H1 (cell line): ENCODE measurements at regions not wholly inside any gene's neighbourhood (a gene's known extent, or its start where the extent isn't known, plus 50 kb on each side); places are given as distances from the start of the nearest gene placed in this dataset.

Source experiments
- CTCF ChIA-PET: fragments of 300-600 bp; sonication (Branson Sonifier 250); formaldehyde crosslinking; loops from one replicate; lab custom pipeline; 2021; ENCODE audit not compliant: partially characterized antibody; lab: Charles Lee
- POLR2A ChIA-PET: fragments of 300-600 bp; sonication (Branson Sonifier 250); formaldehyde crosslinking; loops from one replicate; lab custom pipeline; 2021; ENCODE audit warnings: inconsistent platforms; ENCODE audit not compliant: partially characterized antibody; lab: Charles Lee
- DNase-seq, 2 experiments: peaks; one replicate each; pipeline versions ENCODE4 v3.0.0 to v3.0.0-alpha.2; 2010 to 2022; ENCODE audit warnings: low spot score in 2 of 2, low read depth in 1 of 2, mixed read lengths in 1 of 2
- FAIRE-seq: peaks from 2 replicates; lab custom pipeline; 2011; peaks lifted over from hg19 to GRCh38; lab: Jason Lieb, UNC
- H2AFZ ChIP-seq: 2 replicates; pipeline ENCODE4 v1.8.1; 2012; ENCODE audit warnings: low read length, inconsistent platforms
- H2AK5ac ChIP-seq: 2 replicates; pipeline ENCODE4 v1.6.1; 2013; ENCODE audit warnings: low read depth, low read length
- H2BK120ac ChIP-seq: replicated peaks from 2 replicates; pipeline ENCODE3; 2013; ENCODE audit warnings: low read depth, low read length, inconsistent platforms
- H2BK12ac ChIP-seq: 2 replicates; pipeline ENCODE4 v1.6.1; 2013; ENCODE audit warnings: low read depth, low read length
- H2BK15ac ChIP-seq: 2 replicates; pipeline ENCODE4 v1.6.1; 2013; ENCODE audit warnings: low read length
- H2BK20ac ChIP-seq: 2 replicates; pipeline ENCODE4 v1.6.1; 2013; ENCODE audit warnings: low read length
- H2BK5ac ChIP-seq: 2 replicates; pipeline ENCODE4 v1.6.1; 2013; ENCODE audit warnings: low read depth, low read length
- H3K14ac ChIP-seq: 2 replicates; pipeline ENCODE4 v1.6.1; 2013; ENCODE audit warnings: inconsistent platforms; ENCODE audit not compliant: insufficient read length
- H3K18ac ChIP-seq: 2 replicates; pipeline ENCODE4 v1.6.1; 2013; ENCODE audit warnings: low read length; ENCODE audit errors: extremely low read depth
- H3K23ac ChIP-seq: 2 replicates; pipeline ENCODE4 v1.6.1; 2013; ENCODE audit warnings: inconsistent platforms; ENCODE audit not compliant: insufficient read length
- H3K23me2 ChIP-seq: 2 replicates; pipeline ENCODE4 v1.6.1; 2013; ENCODE audit warnings: low read depth, low read length
- H3K27ac ChIP-seq: 2 replicates; pipeline ENCODE4 v1.6.1; 2011; ENCODE audit warnings: low read depth, low read length, inconsistent platforms
- H3K27me3 ChIP-seq, 4 experiments: replicated peaks in 1 of 4; 1 replicate in 1 of 4; 2 replicates in 3 of 4; pipeline versions ENCODE4 v1.6.1 to v1.8.1; 2011 to 2013; ENCODE audit warnings: low read length in 3 of 4, mild to moderate bottlenecking in 3 of 4, inconsistent platforms in 2 of 4, mixed read lengths in 2 of 4, moderate library complexity in 1 of 4; ENCODE audit not compliant: control insufficient read depth in 3 of 4, insufficient read depth in 3 of 4; ENCODE audit errors: extremely low read depth in 1 of 4
- H3K36me3 ChIP-seq, 4 experiments: 2 replicates each; pipeline versions ENCODE4 v1.6.1 to v1.8.1; 2011 to 2013; ENCODE audit warnings: mild to moderate bottlenecking in 4 of 4, low read length in 3 of 4, moderate library complexity in 2 of 4, control low read depth in 1 of 4, inconsistent platforms in 1 of 4; ENCODE audit not compliant: insufficient read depth in 4 of 4, control insufficient read depth in 2 of 4
- H3K4ac ChIP-seq: replicated peaks from 2 replicates; pipeline ENCODE3; 2013; ENCODE audit warnings: low read length, low read depth, mixed read lengths, inconsistent platforms; ENCODE audit not compliant: insufficient read length
- H3K4me1 ChIP-seq, 4 experiments: replicated peaks in 1 of 4; 1 replicate in 1 of 4; 2 replicates in 3 of 4; pipeline versions ENCODE4 v1.6.1 to v1.8.1; 2011 to 2013; ENCODE audit warnings: low read length in 3 of 4, inconsistent platforms in 2 of 4, mixed read lengths in 1 of 4; ENCODE audit not compliant: insufficient read depth in 4 of 4, control insufficient read depth in 3 of 4
- H3K4me2 ChIP-seq, 2 experiments: 2 replicates each; pipeline versions ENCODE4 v1.6.1 to v1.8.1; 2011 to 2013; ENCODE audit warnings: low read depth in 2 of 2, low read length in 2 of 2, control low read depth in 1 of 2, inconsistent platforms in 1 of 2, mild to moderate bottlenecking in 1 of 2; ENCODE audit not compliant: insufficient read depth in 1 of 2
- H3K4me3 ChIP-seq, 4 experiments: fragments of 200-600, 300-600 bp in 1 of 4; sonication (generic), shearing (Covaris generic), sonication (Bioruptor Twin) in 1 of 4; 2 replicates each; pipeline versions ENCODE4 v1.5.1 to v1.8.1; 2011 to 2016; ENCODE audit warnings: low read length in 4 of 4, low read depth in 3 of 4, control low read depth in 2 of 4, inconsistent platforms in 2 of 4, mild to moderate bottlenecking in 2 of 4, mixed read lengths in 1 of 4, moderate library complexity in 1 of 4; ENCODE audit not compliant: insufficient read depth in 2 of 4; ENCODE audit errors: extremely low read depth in 1 of 4
- H3K56ac ChIP-seq: replicated peaks from 2 replicates; pipeline ENCODE3; 2013; ENCODE audit warnings: low read depth, mild to moderate bottlenecking, mixed read lengths, low read length, inconsistent platforms; ENCODE audit not compliant: insufficient read length
- H3K79me1 ChIP-seq: 2 replicates; pipeline ENCODE4 v1.6.1; 2013; ENCODE audit warnings: low read depth, low read length, control low read depth
- H3K79me2 ChIP-seq, 2 experiments: 2 replicates each; pipeline versions ENCODE4 v1.6.1 to v1.8.1; 2012 to 2013; ENCODE audit warnings: low read length in 2 of 2, mild to moderate bottlenecking in 2 of 2, inconsistent platforms in 1 of 2; ENCODE audit not compliant: insufficient read depth in 2 of 2, control insufficient read depth in 1 of 2
- H3K9ac ChIP-seq, 4 experiments: replicated peaks in 1 of 4; 1 replicate in 1 of 4; 2 replicates in 3 of 4; pipeline versions ENCODE4 v1.6.1 to v1.8.1; 2011 to 2013; ENCODE audit warnings: low read depth in 3 of 4, low read length in 3 of 4, control low read depth in 2 of 4, mild to moderate bottlenecking in 2 of 4, moderate library complexity in 2 of 4, inconsistent platforms in 1 of 4; ENCODE audit errors: extremely low read depth in 1 of 4
- H3K9me3 ChIP-seq, 2 experiments: 2 replicates each; pipeline versions ENCODE4 v1.6.1 to v1.8.1; 2012 to 2013; ENCODE audit warnings: mild to moderate bottlenecking in 2 of 2, moderate library complexity in 2 of 2, control low read depth in 1 of 2, inconsistent platforms in 1 of 2, low read depth in 1 of 2, low read length in 1 of 2, mixed read lengths in 1 of 2; ENCODE audit not compliant: insufficient read depth in 2 of 2
- H4K20me1 ChIP-seq, 2 experiments: replicated peaks in 1 of 2; 2 replicates each; pipeline versions ENCODE3 to v1.8.1; 2011 to 2013; ENCODE audit warnings: inconsistent platforms in 2 of 2, low read length in 2 of 2, mild to moderate bottlenecking in 1 of 2; ENCODE audit not compliant: insufficient read depth in 2 of 2, control insufficient read depth in 1 of 2
- H4K5ac ChIP-seq: 2 replicates; pipeline ENCODE4 v1.6.1; 2013; ENCODE audit warnings: low read length, low read depth, mixed read lengths, inconsistent platforms; ENCODE audit not compliant: insufficient read length
- H4K8ac ChIP-seq: 2 replicates; pipeline ENCODE4 v1.8.0; 2013; ENCODE audit warnings: mild to moderate bottlenecking, moderate library complexity, low read length, inconsistent platforms; ENCODE audit not compliant: insufficient read depth; ENCODE audit errors: extremely low read depth
- H4K91ac ChIP-seq: replicated peaks from 2 replicates; pipeline ENCODE3; 2013; ENCODE audit warnings: low read length, mixed read lengths, inconsistent platforms; ENCODE audit not compliant: insufficient read length
- JUN ChIP-seq: IDR thresholded peaks from 2 replicates; pipeline ENCODE4 v1.6.1; 2011; ENCODE audit warnings: low read depth, mild to moderate bottlenecking, improper control_type of control experiment, low read length
- MAFK ChIP-seq: IDR thresholded peaks from 2 replicates; pipeline ENCODE4 v1.6.1; 2012; ENCODE audit warnings: low read depth, mild to moderate bottlenecking, improper control_type of control experiment, low read length
- WGBS, 2 experiments: shearing (Covaris generic) in 1 of 2; methylation state at CpG; one replicate each; pipeline versions ENCODE4 v1.1.6 to v1.1.7; 2013 to 2015; ENCODE audit warnings: low lambda C conversion rate in 2 of 2, mixed read lengths in 2 of 2, inconsistent platforms in 1 of 2, low coverage in 1 of 2, missing lambda C conversion rate in 1 of 2; ENCODE audit not compliant: insufficient replicate concordance in 2 of 2, insufficient coverage in 1 of 2, insufficient read length in 1 of 2; ENCODE audit errors: extremely low coverage in 1 of 2, missing lambda C conversion rate in 1 of 2; 5-methylcytosine and 5-hydroxymethylcytosine counted together

DNA sequence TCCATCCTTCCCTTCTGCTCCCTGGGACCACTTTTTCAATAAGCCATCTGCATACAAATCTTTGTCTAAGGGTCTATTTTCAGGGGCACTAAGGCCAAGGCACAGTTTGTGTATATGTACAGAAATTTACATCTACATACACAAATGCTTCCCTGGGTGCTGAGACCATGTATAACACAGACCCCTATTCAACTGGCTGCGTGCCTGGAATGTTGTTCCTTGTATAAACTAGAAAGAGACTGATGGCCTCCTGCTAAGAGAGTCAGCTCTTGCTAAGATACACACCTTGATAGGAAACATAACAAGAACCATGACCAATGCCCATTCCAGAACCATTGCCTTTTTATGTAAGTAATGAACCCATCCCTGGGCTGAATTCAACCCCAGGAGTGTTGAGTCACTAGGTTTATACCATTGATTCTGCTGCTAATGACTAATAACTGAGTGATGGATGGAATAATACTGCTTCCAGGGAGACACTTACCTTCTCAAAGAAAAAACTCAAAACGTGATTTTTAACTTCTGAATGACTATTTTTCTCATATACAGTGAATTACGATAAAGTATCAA is 290.7 kb downstream of the FGFR2 start:
- peaks cover 4 to 6% of the 10 kb centered on the region in 2 experiments; a peak in 2 of 4 replicates for H3K9me3 ChIP-seq
- H2AFZ ChIP-seq, result no peak overlapping the region
- H3K56ac ChIP-seq, result no peak overlapping the region
- H3K4me3 ChIP-seq, result no peak overlapping the region
- ChIA-PET POLR2A (no interaction called here), CTCF (interaction anchor here (1.1 kb wide), 1 partner anchor 355 kb away, joined by 3 read pairs; no protein-coding TSS in a partner anchor)
- no peak overlapping the region for H3K4ac ChIP-seq
- H3K18ac ChIP-seq, result no peak overlapping the region
- peaks cover 0 to 15% (median 10%) of the 10 kb centered on the region in 4 experiments; a peak in 4 of 7 replicates for H3K4me1 ChIP-seq
- H2BK12ac ChIP-seq, result no peak overlapping the region
- H2BK15ac ChIP-seq, result no peak overlapping the region
- H3K23me2 ChIP-seq, result no peaks in the 10 kb centered on the region
- no peak overlapping the region for H4K8ac ChIP-seq
- WGBS, 2 experiments, result 90% methylated on average over 3 of the region's 3 CpGs; no CpG with 5 or more reads in 1 of the 2 experiments
- no peak overlapping the region for H3K4me2 ChIP-seq
- no peak overlapping the region for H3K23ac ChIP-seq
- TF ChIP-seq MAFK (no peak), JUN (no peak)
- no peak overlapping the region for H4K91ac ChIP-seq
- FAIRE-seq (no peak), DNase-seq (no peak)
- H2BK20ac ChIP-seq, result no peak overlapping the region
- no peak overlapping the region for H4K5ac ChIP-seq
- H3K79me1 ChIP-seq, result no peaks in the 10 kb centered on the region
- H3K27me3 ChIP-seq, result no peaks in the 10 kb centered on the region
- no peak overlapping the region for H2BK120ac ChIP-seq
- no peak overlapping the region for H3K9ac ChIP-seq
- H3K27ac ChIP-seq, result no peak overlapping the region
- H2BK5ac ChIP-seq, result no peak overlapping the region
- H4K20me1 ChIP-seq, result no peaks in the 10 kb centered on the region
- H3K14ac ChIP-seq, result no peak overlapping the region
- H3K36me3 ChIP-seq, result no peaks in the 10 kb centered on the region
- H3K79me2 ChIP-seq, result no peaks in the 10 kb centered on the region
- no peak overlapping the region for H2AK5ac ChIP-seq
